Astrocyte (in vitro differentiated cells and primary cell): ENCODE measurements at regions not wholly inside any gene's neighbourhood (a gene's known extent, or its start where the extent isn't known, plus 50 kb on each side); places are given as distances from the start of the nearest gene placed in this dataset.
"Not testable (repeated sequence)": the region's sequence is repeated elsewhere in the genome, so short reads cannot be mapped to it uniquely, and the experiment has no call there.

ENCODE experiments used
- EZH2 ChIP-seq: IDR thresholded peaks from 2 replicates; pipeline ENCODE4 v1.6.1; 2012; ENCODE audit warnings: mild to moderate bottlenecking, low read length, inconsistent platforms; ENCODE audit not compliant: insufficient read depth
- TF ChIP-seq, protein P1 (sequence below): IDR thresholded peaks from 2 replicates; pipeline ENCODE4 v1.5.1; 2011; ENCODE audit warnings: low read depth, mild to moderate bottlenecking, inconsistent platforms, low read length, moderate library complexity; ENCODE audit not compliant: insufficient read depth

GRCh38 chr12:31183107-31183506 is 109.4 kb downstream of the DDX11 start:
- TF ChIP-seq, protein P1, sequence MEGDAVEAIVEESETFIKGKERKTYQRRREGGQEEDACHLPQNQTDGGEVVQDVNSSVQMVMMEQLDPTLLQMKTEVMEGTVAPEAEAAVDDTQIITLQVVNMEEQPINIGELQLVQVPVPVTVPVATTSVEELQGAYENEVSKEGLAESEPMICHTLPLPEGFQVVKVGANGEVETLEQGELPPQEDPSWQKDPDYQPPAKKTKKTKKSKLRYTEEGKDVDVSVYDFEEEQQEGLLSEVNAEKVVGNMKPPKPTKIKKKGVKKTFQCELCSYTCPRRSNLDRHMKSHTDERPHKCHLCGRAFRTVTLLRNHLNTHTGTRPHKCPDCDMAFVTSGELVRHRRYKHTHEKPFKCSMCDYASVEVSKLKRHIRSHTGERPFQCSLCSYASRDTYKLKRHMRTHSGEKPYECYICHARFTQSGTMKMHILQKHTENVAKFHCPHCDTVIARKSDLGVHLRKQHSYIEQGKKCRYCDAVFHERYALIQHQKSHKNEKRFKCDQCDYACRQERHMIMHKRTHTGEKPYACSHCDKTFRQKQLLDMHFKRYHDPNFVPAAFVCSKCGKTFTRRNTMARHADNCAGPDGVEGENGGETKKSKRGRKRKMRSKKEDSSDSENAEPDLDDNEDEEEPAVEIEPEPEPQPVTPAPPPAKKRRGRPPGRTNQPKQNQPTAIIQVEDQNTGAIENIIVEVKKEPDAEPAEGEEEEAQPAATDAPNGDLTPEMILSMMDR, result not testable (repeated sequence)
- not testable (repeated sequence) for TF ChIP-seq EZH2
